Esophagus squamous epithelium (tissue), 4 donors: ENCODE measurements at regions not wholly inside any gene's neighbourhood (a gene's known extent, or its start where the extent isn't known, plus 50 kb on each side); places are given as distances from the start of the nearest gene placed in this dataset.
"Not testable (repeated sequence)": the region's sequence is repeated elsewhere in the genome, so short reads cannot be mapped to it uniquely, and the experiment has no call there.

Experiments
- POLR2A ChIP-seq, 4 donors: fragments of 450-650 bp; IDR thresholded peaks; one replicate each; pipeline ENCODE4 v1.6.1; 2017; ENCODE audit warnings: antibody characterized with exemption in 4 of 4, mild to moderate bottlenecking in 4 of 4, moderate library complexity in 3 of 4
- TF ChIP-seq, protein P1 (sequence below), 6 experiments: fragments of 450-650 bp in 4 of 6; fragments of 200-600 bp in 2 of 6; sonication (generic) in 2 of 6; IDR thresholded peaks; one replicate each; pipeline ENCODE4 v1.5.1; 2016 to 2019; ENCODE audit warnings: antibody characterized with exemption in 6 of 6, mild to moderate bottlenecking in 4 of 6, moderate library complexity in 4 of 6

DNA sequence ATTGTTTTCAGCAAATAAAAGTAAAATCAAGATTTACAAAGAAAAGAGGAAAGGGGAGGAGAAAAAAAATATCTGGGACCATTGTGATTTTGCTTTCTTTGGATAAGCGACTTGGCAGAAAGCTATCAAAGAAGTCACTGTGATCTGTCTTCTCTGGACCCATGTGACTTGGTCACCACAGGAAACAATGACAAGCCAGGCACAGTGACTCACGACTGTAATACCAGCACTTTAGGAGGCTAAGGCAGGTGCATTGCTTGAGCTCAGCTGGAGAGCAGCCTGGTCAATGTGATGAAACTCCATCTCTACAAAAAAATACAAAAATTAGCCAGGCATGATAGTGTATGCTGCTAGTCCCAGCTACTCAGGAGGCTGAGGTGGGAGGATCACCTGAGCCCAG is 255.4 kb upstream of the NOTCH2NLA start:
- TF ChIP-seq, protein P1, sequence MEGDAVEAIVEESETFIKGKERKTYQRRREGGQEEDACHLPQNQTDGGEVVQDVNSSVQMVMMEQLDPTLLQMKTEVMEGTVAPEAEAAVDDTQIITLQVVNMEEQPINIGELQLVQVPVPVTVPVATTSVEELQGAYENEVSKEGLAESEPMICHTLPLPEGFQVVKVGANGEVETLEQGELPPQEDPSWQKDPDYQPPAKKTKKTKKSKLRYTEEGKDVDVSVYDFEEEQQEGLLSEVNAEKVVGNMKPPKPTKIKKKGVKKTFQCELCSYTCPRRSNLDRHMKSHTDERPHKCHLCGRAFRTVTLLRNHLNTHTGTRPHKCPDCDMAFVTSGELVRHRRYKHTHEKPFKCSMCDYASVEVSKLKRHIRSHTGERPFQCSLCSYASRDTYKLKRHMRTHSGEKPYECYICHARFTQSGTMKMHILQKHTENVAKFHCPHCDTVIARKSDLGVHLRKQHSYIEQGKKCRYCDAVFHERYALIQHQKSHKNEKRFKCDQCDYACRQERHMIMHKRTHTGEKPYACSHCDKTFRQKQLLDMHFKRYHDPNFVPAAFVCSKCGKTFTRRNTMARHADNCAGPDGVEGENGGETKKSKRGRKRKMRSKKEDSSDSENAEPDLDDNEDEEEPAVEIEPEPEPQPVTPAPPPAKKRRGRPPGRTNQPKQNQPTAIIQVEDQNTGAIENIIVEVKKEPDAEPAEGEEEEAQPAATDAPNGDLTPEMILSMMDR (IDR thresholded peaks at IDR 0.05) = not testable (repeated sequence)
- TF ChIP-seq POLR2A (IDR thresholded peaks at IDR 0.05) = not testable (repeated sequence)
